HG02973 (cell line): ENCODE measurements at regions not wholly inside any gene's neighbourhood (a gene's known extent, or its start where the extent isn't known, plus 50 kb on each side); places are given as distances from the start of the nearest gene placed in this dataset.
"Not testable (repeated sequence)": the region's sequence is repeated elsewhere in the genome, so short reads cannot be mapped to it uniquely, and the experiment has no call there.

Source experiments
- ATAC-seq: cut with Tn5 transposase; IDR thresholded peaks from one replicate; pipeline ENCODE4 v1.9.1; 2021; ENCODE audit warnings: moderate library complexity; ENCODE audit not compliant: unreplicated experiment

GRCh38 chr14:70269582-70269981, 80.8 kb upstream of the SLC8A3 start:
- ATAC-seq = no peak

DNA sequence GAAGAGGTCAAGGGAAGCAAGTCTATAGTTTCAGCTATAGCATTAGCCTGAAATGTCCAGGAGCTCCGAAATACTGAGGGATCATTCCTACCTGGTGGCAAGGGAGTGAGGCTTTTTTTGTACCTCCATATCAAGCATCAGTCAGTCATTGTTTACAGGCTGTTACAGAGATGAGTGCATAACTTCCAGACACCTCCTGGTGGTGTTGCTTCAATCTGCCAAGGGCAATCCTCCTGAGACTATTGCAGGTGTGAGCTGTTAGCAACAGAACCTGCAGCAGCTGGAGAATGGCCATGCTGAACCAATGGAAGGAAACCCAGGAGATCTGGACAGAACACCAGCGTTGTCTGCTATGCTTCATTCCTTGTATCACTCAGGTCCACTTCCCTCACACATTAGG, 80.0 kb upstream of the SLC8A3 start:
- no peak for ATAC-seq

DNA sequence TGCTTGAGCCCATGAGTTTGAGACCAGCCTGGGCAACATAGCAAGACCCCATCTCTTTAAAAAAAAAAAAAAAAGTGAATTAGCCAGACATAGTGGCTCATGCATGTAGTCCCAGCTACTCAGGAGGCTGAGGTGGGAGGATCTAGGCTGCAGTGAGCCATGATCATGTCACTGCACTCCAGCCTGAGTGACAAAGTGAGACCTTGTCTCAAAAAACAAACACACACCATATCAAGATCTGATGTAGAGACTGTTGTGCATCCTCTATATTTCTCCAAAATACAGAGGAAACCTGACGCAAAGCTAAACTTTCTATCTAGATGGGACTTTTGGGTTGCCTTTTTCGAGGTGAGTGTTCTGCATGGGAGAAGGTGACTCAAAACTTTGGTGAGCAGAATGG, 77.4 kb upstream of the SLC8A3 start:
- no peak for ATAC-seq

DNA sequence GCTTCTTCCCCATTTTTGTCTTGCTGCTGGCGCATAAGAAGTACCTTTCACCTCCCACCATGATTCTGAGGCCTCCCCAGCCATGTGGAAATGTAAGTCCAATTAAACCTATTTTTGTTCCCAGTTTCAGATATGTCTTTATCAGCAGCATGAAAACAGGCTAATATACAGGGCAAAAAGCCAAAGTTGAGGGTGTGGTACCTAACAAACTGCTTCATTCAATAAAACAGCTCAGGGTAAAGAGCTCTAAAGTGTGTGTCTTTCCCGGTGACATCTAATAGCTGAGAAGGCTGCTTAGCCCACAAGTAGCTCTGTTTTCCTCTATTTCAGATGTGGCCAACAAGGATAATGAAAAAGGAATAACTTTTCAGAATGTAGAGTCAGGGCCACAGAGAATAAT, 76.7 kb upstream of the SLC8A3 start:
- ATAC-seq = no peak

DNA sequence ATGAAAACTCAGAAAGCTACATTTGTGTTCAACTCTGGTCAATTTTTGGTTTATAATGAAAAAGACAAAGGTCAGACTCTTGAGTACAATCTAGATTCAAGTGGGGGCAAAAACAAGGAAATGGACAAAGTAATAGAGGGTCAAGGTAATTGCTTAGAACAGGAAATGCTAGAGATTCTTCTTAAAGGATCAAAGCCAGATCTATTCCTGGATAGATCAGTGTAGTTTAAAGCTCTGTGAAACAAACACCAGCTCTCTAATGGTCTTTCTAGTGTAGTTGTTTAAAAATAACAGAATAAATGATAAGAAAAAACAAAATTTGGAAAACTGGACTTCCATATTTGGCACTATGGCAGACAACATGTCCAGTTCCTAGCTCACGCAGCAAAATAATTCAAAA, 70.7 kb upstream of the SLC8A3 start:
- ATAC-seq = no peak

DNA sequence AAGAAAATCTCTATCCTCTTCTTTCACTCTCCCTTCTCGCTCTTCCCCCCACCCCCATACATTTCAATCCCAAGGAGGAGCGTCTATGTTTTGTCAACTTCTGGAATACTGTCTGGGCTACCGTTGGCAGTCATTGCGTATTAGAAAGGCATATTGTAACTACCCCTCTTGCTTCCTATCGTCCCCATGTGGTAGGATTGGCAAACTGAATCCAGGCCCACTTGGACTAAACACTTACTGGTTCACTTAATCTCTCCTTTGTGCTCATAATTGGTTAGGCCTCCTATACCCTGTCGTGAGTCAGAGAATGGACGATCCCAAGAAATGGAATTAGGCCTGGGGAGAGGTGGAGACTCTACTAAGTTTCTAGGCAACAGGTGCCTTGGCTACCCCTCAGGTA, 68.8 kb upstream of the SLC8A3 start:
- ATAC-seq = no peak

GRCh38 chr14:70256601-70257000, 67.8 kb upstream of the SLC8A3 start:
- ATAC-seq = no peak

DNA sequence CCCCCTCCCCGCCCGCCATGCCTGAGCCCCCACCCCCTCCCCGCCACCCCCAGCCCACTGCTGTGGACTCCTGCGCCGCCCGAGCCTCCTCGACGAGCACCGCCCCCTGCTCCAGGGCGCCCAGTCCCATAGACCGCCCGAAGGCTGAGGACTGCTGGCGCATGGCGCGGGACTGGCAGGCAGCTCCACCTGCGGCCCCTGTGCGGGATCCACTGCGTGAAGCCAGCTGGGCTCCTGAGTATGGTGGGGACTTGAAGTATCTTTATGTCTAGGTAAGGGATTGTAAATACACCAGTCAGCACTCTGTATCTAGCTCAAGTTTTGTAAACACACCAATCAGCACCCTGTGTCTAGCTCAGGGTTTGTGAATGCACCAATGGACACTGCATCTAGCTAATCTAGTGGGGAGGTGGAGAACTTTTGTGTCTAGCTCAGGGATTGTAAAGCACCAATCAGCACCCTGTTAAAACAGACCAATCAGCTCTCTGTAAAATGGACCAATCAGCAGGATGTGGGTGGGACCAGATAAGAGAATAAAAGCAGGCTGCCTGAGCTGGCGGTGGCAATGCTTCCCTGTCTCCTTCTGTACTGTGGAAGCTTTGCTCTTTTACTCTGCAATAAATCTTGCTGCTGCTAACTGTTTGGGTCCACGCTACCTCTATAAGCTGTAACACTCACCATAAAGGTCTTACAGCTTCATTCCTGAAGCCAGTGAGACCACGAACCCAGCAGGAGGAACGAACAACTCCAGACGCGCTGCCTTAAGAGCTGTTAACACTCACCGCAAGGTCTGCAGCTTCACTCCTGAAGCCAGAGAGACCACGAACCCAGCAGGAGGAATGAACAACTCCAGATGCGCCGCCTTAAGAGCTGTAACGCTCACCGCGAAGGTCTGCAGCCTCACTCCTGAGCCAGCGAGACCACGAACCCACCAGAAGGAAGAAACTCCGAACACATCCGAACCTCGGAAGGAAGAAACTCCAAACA, 66.6 kb upstream of the SLC8A3 start:
- ATAC-seq = not testable (repeated sequence)

GRCh38 chr14:70254476-70254961, 65.8 kb upstream of the SLC8A3 start:
- no peak for ATAC-seq

DNA sequence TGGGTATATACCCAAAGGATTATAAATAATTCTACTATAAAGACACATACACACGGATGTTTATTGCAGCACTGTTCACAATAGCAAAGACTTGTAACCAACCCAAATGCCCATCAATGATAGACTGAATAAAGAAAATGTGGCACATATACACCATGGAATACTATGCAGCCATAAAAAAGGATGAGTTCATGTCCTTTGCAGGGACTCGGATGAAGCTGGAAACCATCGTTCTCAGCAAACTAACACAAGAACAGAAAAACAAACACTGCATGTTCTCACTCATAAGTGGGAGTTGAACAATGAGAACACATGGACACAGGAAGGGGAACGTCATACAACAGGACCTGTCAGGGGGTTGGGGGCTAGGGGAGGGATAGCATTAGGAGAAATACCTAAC, 64.8 kb upstream of the SLC8A3 start:
- ATAC-seq = not testable (repeated sequence)

DNA sequence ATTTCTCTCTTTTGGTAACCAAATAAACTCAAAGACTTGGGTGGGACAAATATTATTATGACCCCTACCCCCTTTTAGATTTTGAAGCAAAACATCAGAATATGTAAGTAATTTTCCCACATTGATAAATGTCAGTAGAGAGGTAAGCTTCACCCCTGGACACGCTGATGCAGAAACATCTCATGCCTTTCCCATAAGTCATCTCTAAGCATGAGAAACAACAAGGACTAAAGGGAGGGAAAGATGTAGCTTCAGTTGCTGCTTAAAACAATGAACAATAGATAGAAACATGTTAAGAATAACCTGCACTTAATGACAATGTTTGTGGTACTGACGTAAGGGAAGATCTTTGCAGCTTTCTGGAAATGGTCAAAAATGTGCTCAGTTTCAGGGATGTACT, 56.3 kb upstream of the SLC8A3 start:
- ATAC-seq = no peak

GRCh38 chr14:70239802-70240201, 51.1 kb upstream of the SLC8A3 start:
- peak; percentile 82 for ATAC-seq

DNA sequence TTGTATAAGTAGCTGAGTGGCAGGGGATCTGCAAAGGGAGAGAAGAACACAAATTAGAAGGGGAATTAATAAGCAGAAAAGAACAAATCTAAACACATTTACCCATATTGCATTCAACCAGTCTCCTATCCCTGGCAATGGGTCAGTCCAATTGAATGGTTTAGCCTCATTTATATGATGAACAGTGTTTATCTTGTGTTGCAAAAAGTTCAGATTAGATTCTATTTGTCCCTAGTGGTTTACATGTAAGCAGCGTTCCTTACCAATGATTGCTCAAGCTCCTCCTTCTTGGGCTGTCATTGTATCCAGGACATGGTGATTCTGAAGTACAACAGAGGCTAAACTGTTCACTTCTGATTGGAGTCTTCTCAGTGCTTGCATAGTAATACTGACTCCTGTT, 49.9 kb upstream of the SLC8A3 start:
- ATAC-seq = not testable (repeated sequence)
